Activated naive CD4-positive, alpha-beta T cell treated with anti-CD3 and anti-CD28 coated beads, Interleukin-2, amount 50 U/mL, for 72 hours (primary cell): ENCODE measurements at regions not wholly inside any gene's neighbourhood (a gene's known extent, or its start where the extent isn't known, plus 50 kb on each side); places are given as distances from the start of the nearest gene placed in this dataset.
A peak's percentile ranks its signal among the peaks of the same experiment; 100 is the strongest.

Experiments used
- ATAC-seq, 2 donors: fragments of 150-1000 bp; cut with Tn5 transposase; 2 replicates each; pipeline ENCODE4 v1.10.0; 2021; ENCODE audit warnings: mild to moderate bottlenecking in 2 of 2, moderate library complexity in 2 of 2
- DNase-seq, 2 donors: peaks; one replicate each; pipeline ENCODE4 v3.0.0; 2021 to 2022; ENCODE audit warnings: low spot score in 2 of 2
- H3K27ac Mint-ChIP-seq, 2 donors: one replicate each; pipeline ENCODE4 v1.8.0; 2022; ENCODE audit warnings: mild to moderate bottlenecking in 2 of 2, mixed read lengths in 2 of 2
- H3K36me3 Mint-ChIP-seq, 2 donors: one replicate each; pipeline ENCODE4 v1.8.0; 2022; ENCODE audit warnings: mixed read lengths in 2 of 2
- H3K9me3 Mint-ChIP-seq, 2 donors: one replicate each; pipeline ENCODE4 v1.8.0; 2022; ENCODE audit warnings: mixed read lengths in 2 of 2

GRCh38 chr5:178808886-178809285, 50.9 kb upstream of the ZNF354B start:
- Mint-ChIP-seq H3K27ac (no peak overlapping the region), H3K9me3 (no peaks in the 10 kb centered on the region), H3K36me3 (no peaks in the 10 kb centered on the region)
- DNase-seq (no peak), ATAC-seq (no peak)

- ATAC-seq (no peak), DNase-seq (no peak)
- Mint-ChIP-seq H3K27ac (no peak overlapping the region), H3K36me3 (no peaks in the 10 kb centered on the region), H3K9me3 (peaks cover 0 to 4% of the 10 kb centered on the region in 2 donors)
These were observed 58.7 kb upstream of the ZNF354B start for GRCh38 chr5:178801021-178801420.

GRCh38 chr5:178797546-178798440, 62.0 kb upstream of the ZNF354B start:
- H3K36me3 Mint-ChIP-seq, result no peaks in the 10 kb centered on the region
- H3K27ac Mint-ChIP-seq, result no peak overlapping the region
- no peak for ATAC-seq
- peaks cover 0 to 4% of the 10 kb centered on the region in 2 donors for H3K9me3 Mint-ChIP-seq
- no peak for DNase-seq

GRCh38 chr5:178797101-178797521, 62.6 kb upstream of the ZNF354B start:
- H3K9me3 Mint-ChIP-seq, result peaks cover 0 to 4% of the 10 kb centered on the region in 2 donors
- H3K27ac Mint-ChIP-seq, result peak overlapping the region in 1 of 2 donors; percentile 9
- ATAC-seq, result peak in 1 of 2 donors; percentile 79
- H3K36me3 Mint-ChIP-seq, result no peaks in the 10 kb centered on the region
- no peak for DNase-seq

GRCh38 chr5:178796165-178796945, 63.4 kb upstream of the ZNF354B start:
- H3K27ac Mint-ChIP-seq, result no peak overlapping the region
- ATAC-seq (no peak), DNase-seq (no peak)
- H3K36me3 Mint-ChIP-seq, result no peaks in the 10 kb centered on the region
- peaks cover 0 to 4% of the 10 kb centered on the region in 2 donors for H3K9me3 Mint-ChIP-seq

GRCh38 chr5:178794433-178794832, 64.0 kb upstream of the ZNF354A start:
- DNase-seq (no peak), ATAC-seq (no peak)
- no peak overlapping the region for H3K27ac Mint-ChIP-seq
- no peaks in the 10 kb centered on the region for H3K9me3 Mint-ChIP-seq
- no peaks in the 10 kb centered on the region for H3K36me3 Mint-ChIP-seq

GRCh38 chr5:178793696-178794095, 63.2 kb upstream of the ZNF354A start:
- Mint-ChIP-seq H3K9me3 (no peaks in the 10 kb centered on the region), H3K36me3 (no peaks in the 10 kb centered on the region)

GRCh38 chr5:178793151-178793550, 62.7 kb upstream of the ZNF354A start:
- no peaks in the 10 kb centered on the region for H3K36me3 Mint-ChIP-seq
- H3K9me3 Mint-ChIP-seq, result no peaks in the 10 kb centered on the region
- peak in 1 of 2 donors; percentile 24 for DNase-seq
- no peak overlapping the region for H3K27ac Mint-ChIP-seq
- peak in 1 of 2 donors; percentile 38 for ATAC-seq

More at GRCh38 chr5:178793696-178794095, 63.2 kb upstream of the ZNF354A start:
- no peak for DNase-seq
- no peak for ATAC-seq
- H3K27ac Mint-ChIP-seq, result no peak overlapping the region

GRCh38 chr5:178791976-178792375, 61.5 kb upstream of the ZNF354A start:
- no peak overlapping the region for H3K27ac Mint-ChIP-seq
- DNase-seq (no peak), ATAC-seq (no peak)
- no peaks in the 10 kb centered on the region for H3K36me3 Mint-ChIP-seq
- H3K9me3 Mint-ChIP-seq, result no peaks in the 10 kb centered on the region

GRCh38 chr5:178790371-178790770, 59.9 kb upstream of the ZNF354A start:
- DNase-seq (no peak), ATAC-seq (no peak)
- Mint-ChIP-seq H3K9me3 (no peaks in the 10 kb centered on the region), H3K27ac (no peak overlapping the region), H3K36me3 (no peaks in the 10 kb centered on the region)

- ATAC-seq, result no peak
- H3K9me3 Mint-ChIP-seq, result no peaks in the 10 kb centered on the region
- H3K36me3 Mint-ChIP-seq, result no peaks in the 10 kb centered on the region
- DNase-seq, result no peak
- H3K27ac Mint-ChIP-seq, result no peak overlapping the region
These were observed 58.1 kb upstream of the ZNF354A start for GRCh38 chr5:178788381-178789085.

- no peaks in the 10 kb centered on the region for H3K9me3 Mint-ChIP-seq
- DNase-seq (no peak), ATAC-seq (no peak)
- no peak overlapping the region for H3K27ac Mint-ChIP-seq
- H3K36me3 Mint-ChIP-seq, result no peaks in the 10 kb centered on the region
These were observed 57.4 kb upstream of the ZNF354A start for GRCh38 chr5:178787889-178788288.

- Mint-ChIP-seq H3K27ac (no peak overlapping the region), H3K36me3 (no peaks in the 10 kb centered on the region), H3K9me3 (no peaks in the 10 kb centered on the region)
- ATAC-seq (no peak), DNase-seq (no peak)
These were observed 56.5 kb upstream of the ZNF354A start for GRCh38 chr5:178786859-178787499.

GRCh38 chr5:178786417-178786816, 56.0 kb upstream of the ZNF354A start:
- no peaks in the 10 kb centered on the region for H3K36me3 Mint-ChIP-seq
- DNase-seq, result no peak
- no peak for ATAC-seq
- H3K9me3 Mint-ChIP-seq, result no peaks in the 10 kb centered on the region
- no peak overlapping the region for H3K27ac Mint-ChIP-seq

GRCh38 chr5:178785999-178786398, 55.5 kb upstream of the ZNF354A start:
- no peak for ATAC-seq
- DNase-seq, result no peak
- no peaks in the 10 kb centered on the region for H3K9me3 Mint-ChIP-seq
- no peak overlapping the region for H3K27ac Mint-ChIP-seq
- no peaks in the 10 kb centered on the region for H3K36me3 Mint-ChIP-seq

- H3K27ac Mint-ChIP-seq, result no peak overlapping the region
- DNase-seq (no peak), ATAC-seq (no peak)
- no peaks in the 10 kb centered on the region for H3K9me3 Mint-ChIP-seq
- no peaks in the 10 kb centered on the region for H3K36me3 Mint-ChIP-seq
These were observed 53.9 kb upstream of the ZNF354A start for GRCh38 chr5:178784391-178784790.
